ENCODE measurements at regions not wholly inside any gene's neighbourhood (a gene's known extent, or its start where the extent isn't known, plus 50 kb on each side); places are given as distances from the start of the nearest gene placed in this dataset.

- TF ChIP-seq CTCF (IDR thresholded peaks at IDR 0.05; ENCODE audit: low read depth, low read length, poor library complexity, severe bottlenecking) (no peak), EZH2phosphoT487 (IDR thresholded peaks at IDR 0.05; ENCODE audit: borderline replicate concordance, low read length) (no peak)
These were observed 148.8 kb downstream of the ARL4C start for GRCh38 chr2:234348081-234348480.
